WERI-Rb-1 (cell line): ENCODE measurements at regions not wholly inside any gene's neighbourhood (a gene's known extent, or its start where the extent isn't known, plus 50 kb on each side); places are given as distances from the start of the nearest gene placed in this dataset.
"Not testable (repeated sequence)": the region's sequence is repeated elsewhere in the genome, so short reads cannot be mapped to it uniquely, and the experiment has no call there.

Source experiments
- DNase-seq: peaks from one replicate; pipeline ENCODE4 v3.0.0-alpha.2; 2020
- H3K27ac ChIP-seq: fragments of 250-450 bp; sonication (Bioruptor Pico); 2 replicates; pipeline ENCODE4 v1.5.1; 2020; ENCODE audit warnings: mild to moderate bottlenecking, moderate library complexity
- H3K27me3 ChIP-seq: fragments of 250-450 bp; sonication (Bioruptor Pico); 2 replicates; pipeline ENCODE4 v1.5.1; 2021; ENCODE audit warnings: mild to moderate bottlenecking, low read depth, moderate library complexity; ENCODE audit not compliant: insufficient read depth, severe bottlenecking
- H3K36me3 ChIP-seq: fragments of 250-450 bp; sonication (Bioruptor Pico); 2 replicates; pipeline ENCODE4 v1.5.1; 2020; ENCODE audit warnings: mild to moderate bottlenecking, moderate library complexity
- H3K4me3 ChIP-seq: 2 replicates; pipeline ENCODE4 v1.5.1; 2011; ENCODE audit warnings: low read depth, mild to moderate bottlenecking, control low read depth, low read length
- H3K9me3 ChIP-seq: fragments of 250-450 bp; sonication (Bioruptor Pico); 2 replicates; pipeline ENCODE4 v1.5.1; 2021; ENCODE audit warnings: mild to moderate bottlenecking, moderate library complexity; ENCODE audit not compliant: severe bottlenecking
- TF ChIP-seq, protein P1 (sequence below): IDR thresholded peaks from 2 replicates; pipeline ENCODE4 v1.5.1; 2011; ENCODE audit warnings: low read depth, mild to moderate bottlenecking, control low read depth, inconsistent platforms, low read length

- Histone ChIP-seq H3K9me3 (no peaks in the 10 kb centered on the region), H3K27ac (no peak overlapping the region), H3K27me3 (peaks cover 19% of the 10 kb centered on the region), H3K36me3 (no peaks in the 10 kb centered on the region), H3K4me3 (no peak overlapping the region)
- DNase-seq: no peak
- TF ChIP-seq, protein P1, sequence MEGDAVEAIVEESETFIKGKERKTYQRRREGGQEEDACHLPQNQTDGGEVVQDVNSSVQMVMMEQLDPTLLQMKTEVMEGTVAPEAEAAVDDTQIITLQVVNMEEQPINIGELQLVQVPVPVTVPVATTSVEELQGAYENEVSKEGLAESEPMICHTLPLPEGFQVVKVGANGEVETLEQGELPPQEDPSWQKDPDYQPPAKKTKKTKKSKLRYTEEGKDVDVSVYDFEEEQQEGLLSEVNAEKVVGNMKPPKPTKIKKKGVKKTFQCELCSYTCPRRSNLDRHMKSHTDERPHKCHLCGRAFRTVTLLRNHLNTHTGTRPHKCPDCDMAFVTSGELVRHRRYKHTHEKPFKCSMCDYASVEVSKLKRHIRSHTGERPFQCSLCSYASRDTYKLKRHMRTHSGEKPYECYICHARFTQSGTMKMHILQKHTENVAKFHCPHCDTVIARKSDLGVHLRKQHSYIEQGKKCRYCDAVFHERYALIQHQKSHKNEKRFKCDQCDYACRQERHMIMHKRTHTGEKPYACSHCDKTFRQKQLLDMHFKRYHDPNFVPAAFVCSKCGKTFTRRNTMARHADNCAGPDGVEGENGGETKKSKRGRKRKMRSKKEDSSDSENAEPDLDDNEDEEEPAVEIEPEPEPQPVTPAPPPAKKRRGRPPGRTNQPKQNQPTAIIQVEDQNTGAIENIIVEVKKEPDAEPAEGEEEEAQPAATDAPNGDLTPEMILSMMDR: no peak
Observed at GRCh38 chrX:96481831-96482230, 202.8 kb upstream of the DIAPH2 start.

DNA sequence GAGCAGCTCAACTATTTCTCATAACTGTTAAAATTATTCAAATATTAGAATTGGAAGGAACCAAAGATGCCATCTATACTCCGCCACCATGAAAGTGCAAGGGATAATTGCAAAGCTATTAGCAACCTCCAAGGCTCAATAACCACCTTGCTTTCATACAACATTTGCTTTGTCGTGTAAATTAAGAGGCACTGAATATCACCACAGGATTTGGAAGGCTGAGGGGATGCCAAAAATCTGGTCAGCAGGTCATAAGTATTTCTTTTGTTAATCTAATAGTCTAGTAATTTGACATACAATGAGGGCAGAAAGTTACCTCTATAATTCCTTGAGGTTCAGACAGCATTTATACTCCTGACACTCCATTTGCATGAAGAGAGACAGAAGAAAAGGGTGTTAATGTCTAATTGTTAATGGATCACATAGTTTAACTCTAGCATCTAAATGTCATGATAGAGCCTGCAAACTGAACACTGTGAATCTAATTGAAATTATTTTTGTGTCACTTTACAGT lies 200.9 kb upstream of the DIAPH2 start:
- Histone ChIP-seq H3K36me3 (no peaks in the 10 kb centered on the region), H3K9me3 (no peaks in the 10 kb centered on the region), H3K27ac (no peak overlapping the region), H3K4me3 (no peak overlapping the region), H3K27me3 (peaks cover 19% of the 10 kb centered on the region)
- DNase-seq: no peak
- TF ChIP-seq, protein P1: no peak

DNA sequence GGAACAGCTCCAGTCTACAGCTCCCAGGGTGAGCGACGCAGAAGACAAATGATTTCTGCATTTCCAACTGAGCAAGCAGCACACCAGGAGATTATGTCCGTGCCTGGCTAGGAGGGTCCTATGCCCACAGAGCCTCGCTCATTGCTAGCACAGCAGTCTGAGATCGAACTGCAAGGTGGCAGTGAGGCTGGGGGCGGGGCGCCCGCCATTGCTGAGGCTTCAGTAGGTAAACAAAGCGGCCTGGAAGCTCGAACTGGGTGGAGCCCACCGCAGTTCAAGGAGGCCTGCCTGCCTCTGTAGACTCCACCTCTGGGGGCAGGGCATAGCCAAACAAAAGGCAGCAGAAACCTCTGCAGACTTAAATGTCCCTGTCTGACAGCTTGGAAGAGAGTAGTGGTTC lies 198.0 kb upstream of the DIAPH2 start:
- peaks cover 17% of the 10 kb centered on the region for H3K27me3 ChIP-seq
- H3K27ac ChIP-seq, H3K36me3 ChIP-seq, H3K9me3 ChIP-seq, H3K4me3 ChIP-seq: not testable (repeated sequence)
- DNase-seq: peak; percentile 3

GRCh38 chrX:96502507-96502906 lies 182.1 kb upstream of the DIAPH2 start:
- Histone ChIP-seq H3K4me3 (no peak overlapping the region), H3K27me3 (peaks cover 17% of the 10 kb centered on the region), H3K36me3 (no peaks in the 10 kb centered on the region), H3K9me3 (no peaks in the 10 kb centered on the region), H3K27ac (no peak overlapping the region)
- TF ChIP-seq, protein P1: no peak
- no peak for DNase-seq

GRCh38 chrX:96529386-96529785 lies 155.3 kb upstream of the DIAPH2 start:
- not testable (repeated sequence) for H3K27ac ChIP-seq, DNase-seq

GRCh38 chrX:96538104-96538725 lies 146.4 kb upstream of the DIAPH2 start:
- DNase-seq: no peak
- no peaks in the 10 kb centered on the region for H3K36me3 ChIP-seq
- no peaks in the 10 kb centered on the region for H3K9me3 ChIP-seq
- no peak overlapping the region for H3K4me3 ChIP-seq
- TF ChIP-seq, protein P1: no peak
- no peak overlapping the region for H3K27ac ChIP-seq
- H3K27me3 ChIP-seq: peaks cover 31% of the 10 kb centered on the region

More at GRCh38 chrX:96529386-96529785, 155.3 kb upstream of the DIAPH2 start:
- not testable (repeated sequence) for H3K9me3 ChIP-seq, H3K4me3 ChIP-seq, H3K27me3 ChIP-seq, H3K36me3 ChIP-seq

DNA sequence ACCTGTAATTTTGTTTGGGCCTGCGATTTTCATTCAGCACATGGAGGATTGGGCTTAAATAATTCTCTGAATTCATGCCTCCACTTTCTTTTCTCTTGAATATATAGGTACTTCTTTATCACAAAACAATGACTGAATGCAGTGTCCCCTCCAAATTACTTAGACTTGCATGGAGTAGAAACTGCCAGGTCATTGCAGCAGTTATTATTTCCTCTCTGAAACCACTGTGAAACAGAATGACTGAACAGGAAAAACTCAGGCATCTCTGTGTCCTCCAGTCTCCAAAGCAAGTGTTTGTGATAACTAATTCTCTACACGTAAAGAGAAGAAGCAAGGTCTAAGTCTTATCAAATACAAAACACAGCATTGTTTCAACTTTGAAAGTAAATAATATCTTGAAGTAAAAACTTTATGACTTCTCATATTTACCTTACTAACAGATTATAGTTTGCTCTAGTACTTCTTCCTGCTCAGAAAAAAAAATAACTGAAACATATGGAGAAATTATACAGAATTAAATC lies 144.5 kb upstream of the DIAPH2 start:
- Histone ChIP-seq H3K27me3 (peaks cover 40% of the 10 kb centered on the region), H3K27ac (no peak overlapping the region), H3K36me3 (no peaks in the 10 kb centered on the region), H3K9me3 (no peaks in the 10 kb centered on the region), H3K4me3 (no peak overlapping the region)
- TF ChIP-seq, protein P1: no peak
- no peak for DNase-seq
